HFF-Myc (cell line): ENCODE measurements at regions not wholly inside any gene's neighbourhood (a gene's known extent, or its start where the extent isn't known, plus 50 kb on each side); places are given as distances from the start of the nearest gene placed in this dataset.

Source experiments
- DNase-seq: peaks from one replicate; pipeline ENCODE4 v3.0.0-alpha.2; 2011; ENCODE audit warnings: low read depth; ENCODE audit errors: extremely low read depth
- H3K4me3 ChIP-seq: replicated peaks from 2 replicates; pipeline ENCODE4 v1.5.1; 2011; ENCODE audit warnings: low read depth, mild to moderate bottlenecking, control low read depth, low read length
- TF ChIP-seq, protein P1 (sequence below): IDR thresholded peaks from 2 replicates; pipeline ENCODE4 v1.5.1; 2012; ENCODE audit warnings: mild to moderate bottlenecking, low read depth, low read length, control low read depth; ENCODE audit errors: missing control alignments

DNA sequence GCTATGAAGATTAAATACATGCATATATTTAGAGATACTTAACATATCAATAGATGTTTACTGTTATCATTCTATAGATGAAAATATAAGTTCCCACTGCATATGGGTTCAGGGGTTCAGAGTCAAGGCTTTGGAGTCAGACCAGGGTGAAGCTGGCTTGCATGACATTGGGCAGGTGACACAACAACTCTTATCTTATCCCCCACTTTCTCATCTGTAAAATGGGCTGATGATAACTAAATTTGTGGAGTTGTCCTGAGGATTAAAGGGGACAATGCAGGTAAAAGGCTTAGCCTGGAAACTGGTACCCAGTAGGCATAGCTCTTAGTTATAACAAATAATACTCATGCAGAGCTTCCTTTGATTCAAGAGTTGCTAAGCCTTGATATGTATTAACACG, 72.6 kb upstream of the BRINP1 start:
- no peak for DNase-seq
- H3K4me3 ChIP-seq = no peak overlapping the region
- TF ChIP-seq, protein P1, sequence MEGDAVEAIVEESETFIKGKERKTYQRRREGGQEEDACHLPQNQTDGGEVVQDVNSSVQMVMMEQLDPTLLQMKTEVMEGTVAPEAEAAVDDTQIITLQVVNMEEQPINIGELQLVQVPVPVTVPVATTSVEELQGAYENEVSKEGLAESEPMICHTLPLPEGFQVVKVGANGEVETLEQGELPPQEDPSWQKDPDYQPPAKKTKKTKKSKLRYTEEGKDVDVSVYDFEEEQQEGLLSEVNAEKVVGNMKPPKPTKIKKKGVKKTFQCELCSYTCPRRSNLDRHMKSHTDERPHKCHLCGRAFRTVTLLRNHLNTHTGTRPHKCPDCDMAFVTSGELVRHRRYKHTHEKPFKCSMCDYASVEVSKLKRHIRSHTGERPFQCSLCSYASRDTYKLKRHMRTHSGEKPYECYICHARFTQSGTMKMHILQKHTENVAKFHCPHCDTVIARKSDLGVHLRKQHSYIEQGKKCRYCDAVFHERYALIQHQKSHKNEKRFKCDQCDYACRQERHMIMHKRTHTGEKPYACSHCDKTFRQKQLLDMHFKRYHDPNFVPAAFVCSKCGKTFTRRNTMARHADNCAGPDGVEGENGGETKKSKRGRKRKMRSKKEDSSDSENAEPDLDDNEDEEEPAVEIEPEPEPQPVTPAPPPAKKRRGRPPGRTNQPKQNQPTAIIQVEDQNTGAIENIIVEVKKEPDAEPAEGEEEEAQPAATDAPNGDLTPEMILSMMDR = no peak

DNA sequence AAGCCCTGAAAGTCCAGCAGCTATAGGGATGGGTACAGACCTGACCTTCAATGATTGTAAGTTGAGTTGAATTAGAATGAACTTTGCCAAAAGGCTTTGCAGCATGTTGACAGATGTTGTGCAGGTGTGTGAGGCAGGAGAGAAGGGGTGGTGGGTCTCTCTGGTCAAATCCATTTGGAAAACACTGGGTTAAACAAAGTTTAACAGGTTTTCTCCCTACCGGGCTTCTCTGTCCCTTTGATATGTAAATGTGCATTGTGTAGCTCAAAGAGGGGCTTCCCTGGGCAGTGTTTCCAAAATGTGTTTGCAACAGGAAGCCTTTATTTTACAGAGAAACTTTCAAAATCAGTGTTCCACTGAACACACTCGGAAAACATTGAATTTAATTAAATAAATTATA, 72.1 kb upstream of the BRINP1 start:
- no peak overlapping the region for H3K4me3 ChIP-seq
- DNase-seq = no peak
- TF ChIP-seq, protein P1 = no peak

DNA sequence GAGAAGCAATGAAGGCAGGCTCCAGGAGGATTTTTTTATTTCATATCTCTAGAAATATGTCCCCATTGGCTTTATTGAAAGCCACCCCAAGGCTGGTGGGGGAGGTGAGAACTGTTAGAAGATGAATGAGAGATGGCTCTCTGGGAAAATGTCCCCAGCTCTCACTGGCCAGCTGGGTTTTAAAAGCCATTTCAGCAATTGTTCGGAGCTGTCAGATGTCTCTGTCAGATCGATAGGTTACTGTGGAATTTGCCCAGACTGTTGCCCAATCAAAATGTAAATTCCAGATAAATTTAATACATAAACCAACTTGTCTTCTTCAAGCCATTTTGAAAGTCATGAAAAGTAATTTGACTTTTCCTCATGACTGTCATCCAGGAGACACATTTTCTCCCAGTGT, 67.0 kb upstream of the BRINP1 start:
- TF ChIP-seq, protein P1 = no peak
- H3K4me3 ChIP-seq = no peak overlapping the region

DNA sequence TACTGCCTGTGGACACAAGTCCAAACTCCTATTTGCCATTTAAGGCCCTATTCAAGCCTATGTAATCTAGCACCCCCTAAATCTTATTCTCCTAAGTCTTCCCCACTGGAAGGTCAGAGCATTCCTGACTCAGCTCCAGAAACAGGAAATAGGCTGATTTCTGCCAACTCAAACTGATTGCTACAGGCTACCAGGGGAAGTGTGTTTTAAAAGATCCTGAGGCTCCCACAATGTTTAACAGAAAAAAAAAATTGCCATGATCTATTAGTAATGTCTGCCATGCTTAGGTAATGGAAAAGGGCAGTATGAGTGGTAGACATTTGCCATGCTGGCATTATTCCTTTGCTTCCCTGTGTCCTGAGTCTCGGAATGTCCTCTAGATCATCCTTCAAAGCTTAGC, 65.8 kb upstream of the BRINP1 start:
- no peak overlapping the region for H3K4me3 ChIP-seq
- TF ChIP-seq, protein P1 = no peak
- no peak for DNase-seq

More for the DNA sequence above, 67.0 kb upstream of the BRINP1 start:
- DNase-seq = no peak

DNA sequence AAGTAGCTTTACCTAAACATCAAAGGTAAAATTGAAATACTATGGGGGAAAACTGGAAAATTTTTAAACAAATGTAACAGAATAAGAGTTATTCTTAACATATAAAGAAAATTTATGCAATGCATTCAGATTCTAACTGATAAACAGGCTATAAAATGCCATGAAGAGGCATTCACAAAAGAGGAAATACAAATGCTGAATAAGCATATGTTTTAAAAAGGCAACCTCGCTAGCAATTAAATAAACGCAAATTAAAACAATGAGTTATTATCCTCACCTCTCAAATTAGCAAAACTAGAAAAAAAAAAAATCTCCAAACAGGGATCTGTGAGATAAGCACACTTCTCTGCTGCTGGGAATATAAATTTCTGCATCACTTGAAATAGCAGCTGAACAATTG, 63.2 kb upstream of the BRINP1 start:
- DNase-seq = no peak
- no peak overlapping the region for H3K4me3 ChIP-seq
- TF ChIP-seq, protein P1 = no peak

DNA sequence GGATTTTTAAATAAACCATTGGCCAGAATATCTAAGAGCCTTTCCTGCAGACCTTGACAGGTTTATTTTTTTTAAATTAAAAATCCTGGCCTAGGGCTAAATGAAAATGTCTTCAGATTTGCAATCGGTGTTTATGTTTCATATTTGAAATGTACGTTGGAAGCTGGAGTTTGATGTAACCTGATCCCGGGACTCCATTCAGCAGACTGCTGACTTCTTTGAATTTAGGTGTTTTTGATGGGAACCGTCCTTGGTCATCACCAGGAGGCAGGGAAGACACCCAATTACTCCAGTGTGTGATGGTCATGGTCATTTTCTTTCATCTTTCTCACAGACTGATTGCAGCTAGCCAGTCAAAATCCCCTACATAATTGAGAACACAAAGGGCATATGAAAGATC, 60.1 kb upstream of the BRINP1 start:
- TF ChIP-seq, protein P1 = no peak
- H3K4me3 ChIP-seq = no peak overlapping the region
- no peak for DNase-seq

DNA sequence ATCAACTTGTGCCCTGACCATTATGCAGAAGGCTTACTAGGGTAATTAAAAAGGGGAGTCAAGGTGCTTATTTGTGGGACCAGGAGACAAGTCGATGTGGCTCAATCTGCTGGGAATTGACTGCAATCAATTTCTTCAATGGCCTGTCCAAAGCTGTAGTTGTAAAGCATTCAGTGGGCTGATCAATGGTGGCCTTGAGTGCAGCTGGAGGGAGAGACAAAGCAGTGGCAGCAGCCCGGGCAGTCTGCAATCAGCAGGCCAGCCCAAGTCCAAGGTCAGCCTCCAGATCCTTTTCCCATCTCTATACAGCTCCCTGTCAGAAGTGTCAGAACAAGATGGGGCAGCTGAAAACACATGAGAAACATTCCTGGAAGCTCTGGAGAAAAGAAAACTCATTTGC, 51.0 kb upstream of the BRINP1 start:
- TF ChIP-seq, protein P1 = no peak
- H3K4me3 ChIP-seq = no peak overlapping the region
- DNase-seq = no peak
